Central memory CD4-positive, alpha-beta T cell (primary cell): ENCODE measurements at regions not wholly inside any gene's neighbourhood (a gene's known extent, or its start where the extent isn't known, plus 50 kb on each side); places are given as distances from the start of the nearest gene placed in this dataset.
"Not testable (repeated sequence)": the region's sequence is repeated elsewhere in the genome, so short reads cannot be mapped to it uniquely, and the experiment has no call there.

ENCODE experiments used
- DNase-seq: peaks from one replicate; pipeline ENCODE4 v3.0.0; 2022

GRCh38 chr1:99062192-99062591, 57.5 kb upstream of the PLPPR5 start:
- DNase-seq: no peak

- no peak for DNase-seq
Measured at GRCh38 chr1:99069146-99069545, 64.5 kb upstream of the PLPPR5 start.

GRCh38 chr1:99078529-99078928, 73.9 kb upstream of the PLPPR5 start:
- not testable (repeated sequence) for DNase-seq

- no peak for DNase-seq
Measured at GRCh38 chr1:99082366-99082765, 77.7 kb upstream of the PLPPR5 start.

GRCh38 chr1:99083338-99083737, 78.7 kb upstream of the PLPPR5 start:
- DNase-seq: no peak

GRCh38 chr1:99084562-99084961, 79.9 kb upstream of the PLPPR5 start:
- no peak for DNase-seq

GRCh38 chr1:99086057-99086456, 81.4 kb upstream of the PLPPR5 start:
- no peak for DNase-seq

- no peak for DNase-seq
Measured at GRCh38 chr1:99098589-99098988, 93.9 kb upstream of the PLPPR5 start.

- no peak for DNase-seq
Measured at GRCh38 chr1:99106274-99106673, 101.6 kb upstream of the PLPPR5 start.

- no peak for DNase-seq
Measured at GRCh38 chr1:99107680-99108079, 103.0 kb upstream of the PLPPR5 start.

- no peak for DNase-seq
Measured at GRCh38 chr1:99110140-99111041, 105.7 kb upstream of the PLPPR5 start.

GRCh38 chr1:99115231-99115630, 110.6 kb upstream of the PLPPR5 start:
- DNase-seq: no peak

GRCh38 chr1:99119188-99119587, 114.5 kb upstream of the PLPPR5 start:
- DNase-seq: no peak

GRCh38 chr1:99122039-99122438, 117.4 kb upstream of the PLPPR5 start:
- no peak for DNase-seq

- no peak for DNase-seq
Measured at GRCh38 chr1:99123936-99124335, 119.3 kb upstream of the PLPPR5 start.

GRCh38 chr1:99131546-99131945, 126.9 kb upstream of the PLPPR5 start:
- DNase-seq: no peak

- DNase-seq: no peak
Measured at GRCh38 chr1:99133756-99134500, 129.3 kb upstream of the PLPPR5 start.

- DNase-seq: no peak
Measured at GRCh38 chr1:99137554-99138206, 126.6 kb upstream of the PLPPR4 start.

- no peak for DNase-seq
Measured at GRCh38 chr1:99139876-99140275, 124.4 kb upstream of the PLPPR4 start.

- no peak for DNase-seq
Measured at GRCh38 chr1:99146129-99146848, 118.0 kb upstream of the PLPPR4 start.

- DNase-seq: no peak
Measured at GRCh38 chr1:99149952-99150351, 114.3 kb upstream of the PLPPR4 start.

GRCh38 chr1:99152132-99152531, 112.2 kb upstream of the PLPPR4 start:
- DNase-seq: no peak

GRCh38 chr1:99163671-99164070, 100.6 kb upstream of the PLPPR4 start:
- DNase-seq: no peak
